PC-3 (cell line): ENCODE measurements at regions not wholly inside any gene's neighbourhood (a gene's known extent, or its start where the extent isn't known, plus 50 kb on each side); places are given as distances from the start of the nearest gene placed in this dataset.

ENCODE experiments used
- CTCF ChIP-seq: fragments of 300-600 bp; sonication (generic); conservative IDR thresholded peaks from 2 replicates; pipeline ENCODE4 v1.5.1; 2017; ENCODE audit warnings: antibody characterized with exemption, low read depth, mild to moderate bottlenecking, low read length
- EZH2 ChIP-seq: fragments of 300-600 bp; sonication (generic); IDR thresholded peaks from one replicate; pipeline ENCODE4 v1.6.1; 2017; ENCODE audit warnings: antibody characterized with exemption, mild to moderate bottlenecking, low read length; ENCODE audit not compliant: unreplicated experiment
- EZH2phosphoT487 ChIP-seq: fragments of 300-600 bp; sonication (generic); IDR thresholded peaks from 2 replicates; pipeline ENCODE4 v1.6.1; 2018; ENCODE audit warnings: mild to moderate bottlenecking, antibody characterized with exemption, low read length, borderline replicate concordance

- TF ChIP-seq CTCF (no peak), EZH2phosphoT487 (no peak), EZH2 (no peak)
These were observed 717.6 kb downstream of the TDRD15 start for GRCh38 chr2:21841341-21841740.
